ENCODE measurements at regions not wholly inside any gene's neighbourhood (a gene's known extent, or its start where the extent isn't known, plus 50 kb on each side); places are given as distances from the start of the nearest gene placed in this dataset.

DNA sequence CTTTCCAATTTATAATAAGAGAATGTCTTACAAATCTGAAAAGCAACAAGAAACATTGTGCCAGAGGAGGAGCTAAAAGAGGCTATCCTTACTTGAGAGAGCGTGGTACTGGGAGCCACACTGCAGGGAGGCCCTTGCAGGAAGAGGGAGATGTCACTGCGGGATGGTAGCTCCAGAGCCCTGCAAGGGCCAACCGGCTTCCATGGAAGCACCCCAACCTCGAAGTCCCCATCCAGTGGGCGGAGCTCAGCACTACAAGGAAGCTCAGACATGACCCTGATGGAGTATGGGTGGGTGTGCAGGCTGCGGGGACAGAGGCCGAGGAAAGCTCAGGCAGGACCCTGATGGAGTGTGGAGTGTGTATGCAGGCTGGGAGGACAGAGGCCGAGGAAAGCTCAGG lies 57.8 kb upstream of the RPS6KA2 start:
- TF ChIP-seq POLR2A (IDR thresholded peaks at IDR 0.05) = no peak
- no peak for TF ChIP-seq CTCF (IDR thresholded peaks at IDR 0.05 in 8 of 11, conservative IDR thresholded peaks at IDR 0.05 in 3 of 11)
- TF ChIP-seq POLR2AphosphoS5 (IDR thresholded peaks at IDR 0.05) = no peak
- H3K27ac ChIP-seq = no peak overlapping the region
- H3K9me3 ChIP-seq = no peaks in the 10 kb centered on the region
- DNase-seq = no peak
- 74 to 85% (median 79%) methylated on average over 8 of the region's 8 CpGs for WGBS, 5 donors
- no peaks in the 10 kb centered on the region for H3K27me3 ChIP-seq (replicated peaks in 1 of 7)
- no peaks in the 10 kb centered on the region for H3K4me1 ChIP-seq
- H3K36me3 ChIP-seq = no peaks in the 10 kb centered on the region
- intact Hi-C loops (cut with DNase I; ENCODE audit: low total_unique reads) = no loop called here
- H3K4me3 ChIP-seq = no peak overlapping the region

- Histone ChIP-seq H3K27ac (no peak overlapping the region), H3K4me3 (no peak overlapping the region), H3K36me3 (no peaks in the 10 kb centered on the region), H3K9me3 (no peaks in the 10 kb centered on the region), H3K27me3 (replicated peaks in 1 of 7) (no peaks in the 10 kb centered on the region), H3K4me1 (no peaks in the 10 kb centered on the region)
- intact Hi-C loops (cut with DNase I; ENCODE audit: low total_unique reads) = no loop called here
- no peak for TF ChIP-seq CTCF (IDR thresholded peaks at IDR 0.05 in 8 of 11, conservative IDR thresholded peaks at IDR 0.05 in 3 of 11)
- no peak for TF ChIP-seq POLR2AphosphoS5 (IDR thresholded peaks at IDR 0.05)
- TF ChIP-seq POLR2A (IDR thresholded peaks at IDR 0.05) = no peak
- WGBS, 5 donors = 87 to 96% (median 92%) methylated on average over 4 of the region's 4 CpGs
- DNase-seq = no peak
Observed at GRCh38 chr6:166684170-166684569, 57.1 kb upstream of the RPS6KA2 start.

GRCh38 chr6:166683477-166683876 lies 56.4 kb upstream of the RPS6KA2 start:
- intact Hi-C loops (cut with DNase I; ENCODE audit: low total_unique reads) = no loop called here
- WGBS, 5 donors = 87 to 93% (median 90%) methylated on average over 10 of the region's 10 CpGs

GRCh38 chr6:166679566-166679965 lies 52.5 kb upstream of the RPS6KA2 start:
- Histone ChIP-seq H3K4me3 (no peak overlapping the region), H3K9me3 (no peaks in the 10 kb centered on the region), H3K27me3 (replicated peaks in 1 of 7) (no peaks in the 10 kb centered on the region), H3K27ac (no peak overlapping the region), H3K36me3 (no peaks in the 10 kb centered on the region), H3K4me1 (peaks cover 0 to 2% (median 0%) of the 10 kb centered on the region in 6 donors)
- 95 to 99% (median 98%) methylated on average over 21 to 31 of the region's 31 CpGs for WGBS, 5 donors
- DNase-seq = no peak
- intact Hi-C loops (cut with DNase I; ENCODE audit: low total_unique reads) = no loop called here
- TF ChIP-seq POLR2A (IDR thresholded peaks at IDR 0.05) = no peak
- TF ChIP-seq CTCF (IDR thresholded peaks at IDR 0.05 in 8 of 11, conservative IDR thresholded peaks at IDR 0.05 in 3 of 11) = no peak
- TF ChIP-seq POLR2AphosphoS5 (IDR thresholded peaks at IDR 0.05) = no peak

More at GRCh38 chr6:166683477-166683876, 56.4 kb upstream of the RPS6KA2 start:
- Histone ChIP-seq H3K4me3 (no peak overlapping the region), H3K9me3 (no peaks in the 10 kb centered on the region), H3K36me3 (no peaks in the 10 kb centered on the region), H3K27ac (no peak overlapping the region), H3K27me3 (replicated peaks in 1 of 7) (no peaks in the 10 kb centered on the region), H3K4me1 (no peaks in the 10 kb centered on the region)
- no peak for DNase-seq
- TF ChIP-seq POLR2A (IDR thresholded peaks at IDR 0.05) = no peak
- TF ChIP-seq POLR2AphosphoS5 (IDR thresholded peaks at IDR 0.05) = no peak

- Histone ChIP-seq H3K27ac (no peak overlapping the region), H3K36me3 (no peaks in the 10 kb centered on the region), H3K4me3 (no peak overlapping the region), H3K9me3 (no peaks in the 10 kb centered on the region), H3K4me1 (peaks cover 0 to 14% (median 8%) of the 10 kb centered on the region in 6 donors), H3K27me3 (replicated peaks in 1 of 7) (peaks cover 0 to 3% (median 0%) of the 10 kb centered on the region in 7 donors)
- 86 to 92% (median 91%) methylated on average over 10 of the region's 10 CpGs for WGBS, 5 donors
- no peak for DNase-seq
- TF ChIP-seq POLR2A (IDR thresholded peaks at IDR 0.05) (no peak), CTCF (IDR thresholded peaks at IDR 0.05 in 8 of 11, conservative IDR thresholded peaks at IDR 0.05 in 3 of 11) (no peak), POLR2AphosphoS5 (IDR thresholded peaks at IDR 0.05) (no peak)
- intact Hi-C loops (cut with DNase I; ENCODE audit: low total_unique reads) = no loop called here
Observed at GRCh38 chr6:166678426-166678825, 51.4 kb upstream of the RPS6KA2 start.

Measured in spleen (tissue), 11 donors.